ENCODE measurements at regions not wholly inside any gene's neighbourhood (a gene's known extent, or its start where the extent isn't known, plus 50 kb on each side); places are given as distances from the start of the nearest gene placed in this dataset.

GRCh38 chr21:39071623-39072214 lies 111.5 kb downstream of the PSMG1 start:
- TF ChIP-seq POLR2A (IDR thresholded peaks at IDR 0.05) (no peak), CTCF (IDR thresholded peaks at IDR 0.05) (no peak)
